Right renal pelvis (tissue), 4 donors: ENCODE measurements at regions not wholly inside any gene's neighbourhood (a gene's known extent, or its start where the extent isn't known, plus 50 kb on each side); places are given as distances from the start of the nearest gene placed in this dataset.
"Not testable (repeated sequence)": the region's sequence is repeated elsewhere in the genome, so short reads cannot be mapped to it uniquely, and the experiment has no call there.

Experiments used
- DNase-seq, 4 donors: peaks; one replicate each; pipeline ENCODE4 v3.0.0-alpha.2; 2013; ENCODE audit warnings: low read depth in 4 of 4, low spot score in 3 of 4, missing footprints in 1 of 4

DNA sequence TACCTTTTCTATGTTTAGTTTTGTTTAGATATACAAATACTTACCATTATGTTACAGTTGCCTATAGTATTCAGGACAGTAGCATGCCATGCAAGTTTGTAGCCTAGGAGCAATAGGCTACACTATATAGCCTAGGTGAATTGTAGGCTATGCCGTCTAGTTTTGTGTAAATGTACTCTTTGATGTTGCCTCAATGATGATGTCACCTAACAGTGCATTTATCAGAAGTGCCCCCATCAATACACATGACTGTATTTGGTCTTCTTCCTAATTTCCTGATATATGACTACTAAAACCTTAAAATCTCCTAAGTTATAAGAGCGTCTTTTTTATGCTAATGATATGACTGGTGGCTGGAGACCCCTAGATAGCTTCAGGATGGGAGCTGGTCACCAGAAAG is 394.4 kb upstream of the STXBP6 start:
- no peak for DNase-seq

DNA sequence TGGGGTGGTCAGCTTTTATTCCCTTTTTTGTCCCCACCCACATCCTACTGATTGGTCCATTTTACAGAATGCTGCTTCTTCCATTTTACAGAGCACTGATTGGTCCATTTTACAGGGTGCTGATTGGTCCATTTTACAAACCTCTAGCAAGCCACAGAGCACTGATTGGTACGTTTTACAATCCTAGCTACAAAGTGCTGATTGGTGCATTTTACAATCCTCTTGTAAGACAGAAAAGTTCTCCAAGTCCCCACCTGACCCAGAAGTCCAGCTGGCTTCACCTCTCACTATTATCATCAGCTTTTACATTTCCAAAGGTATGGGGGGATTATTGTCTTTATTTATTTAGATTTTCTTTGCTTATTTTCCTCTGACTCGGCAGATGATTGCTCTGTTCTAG is 390.4 kb upstream of the STXBP6 start:
- not testable (repeated sequence) for DNase-seq

DNA sequence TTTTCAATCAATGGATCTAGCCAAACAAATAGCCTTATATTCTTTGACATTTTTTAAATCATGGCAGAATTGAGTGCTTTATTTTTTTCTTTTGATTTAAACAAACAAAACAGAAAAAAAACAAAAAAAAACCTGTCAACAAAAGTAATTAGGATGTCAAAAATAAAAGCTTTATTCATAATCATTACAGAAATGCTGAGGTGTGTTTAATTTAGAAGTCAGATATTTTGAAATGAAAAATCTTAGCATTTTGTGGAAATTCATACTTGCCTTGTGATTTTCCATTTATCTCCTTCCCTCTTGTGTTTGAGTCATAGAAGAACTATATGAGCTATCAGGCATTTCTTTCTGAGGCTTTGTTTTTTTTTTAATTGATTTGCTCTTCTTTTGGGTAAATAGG is 387.0 kb upstream of the STXBP6 start:
- no peak for DNase-seq

DNA sequence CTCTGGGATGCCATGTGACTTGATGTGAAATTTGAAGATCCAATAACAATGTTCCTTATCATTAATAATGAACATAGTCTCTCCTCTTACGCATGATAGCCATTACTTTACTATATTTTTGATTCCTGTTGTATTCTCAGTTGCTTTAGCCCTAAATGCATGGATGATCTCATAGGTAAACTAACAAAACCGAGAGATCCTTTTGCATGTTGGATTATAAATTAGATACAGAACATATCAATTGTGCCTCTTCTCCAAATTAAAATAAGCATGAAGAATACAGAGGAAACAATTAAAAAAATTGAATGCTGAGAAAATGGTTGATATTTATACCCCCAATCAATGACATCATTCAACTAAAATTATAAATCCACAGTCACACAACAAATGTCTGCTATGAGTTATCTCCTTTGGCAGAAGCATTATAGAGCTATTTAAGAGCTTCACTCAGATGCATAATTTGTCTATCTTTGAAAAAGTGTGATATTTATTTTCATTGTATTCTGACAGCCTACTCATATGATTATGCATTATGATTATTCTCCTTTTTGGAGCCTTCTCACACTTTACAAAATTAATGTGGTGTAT is 386.4 kb upstream of the STXBP6 start:
- no peak for DNase-seq

DNA sequence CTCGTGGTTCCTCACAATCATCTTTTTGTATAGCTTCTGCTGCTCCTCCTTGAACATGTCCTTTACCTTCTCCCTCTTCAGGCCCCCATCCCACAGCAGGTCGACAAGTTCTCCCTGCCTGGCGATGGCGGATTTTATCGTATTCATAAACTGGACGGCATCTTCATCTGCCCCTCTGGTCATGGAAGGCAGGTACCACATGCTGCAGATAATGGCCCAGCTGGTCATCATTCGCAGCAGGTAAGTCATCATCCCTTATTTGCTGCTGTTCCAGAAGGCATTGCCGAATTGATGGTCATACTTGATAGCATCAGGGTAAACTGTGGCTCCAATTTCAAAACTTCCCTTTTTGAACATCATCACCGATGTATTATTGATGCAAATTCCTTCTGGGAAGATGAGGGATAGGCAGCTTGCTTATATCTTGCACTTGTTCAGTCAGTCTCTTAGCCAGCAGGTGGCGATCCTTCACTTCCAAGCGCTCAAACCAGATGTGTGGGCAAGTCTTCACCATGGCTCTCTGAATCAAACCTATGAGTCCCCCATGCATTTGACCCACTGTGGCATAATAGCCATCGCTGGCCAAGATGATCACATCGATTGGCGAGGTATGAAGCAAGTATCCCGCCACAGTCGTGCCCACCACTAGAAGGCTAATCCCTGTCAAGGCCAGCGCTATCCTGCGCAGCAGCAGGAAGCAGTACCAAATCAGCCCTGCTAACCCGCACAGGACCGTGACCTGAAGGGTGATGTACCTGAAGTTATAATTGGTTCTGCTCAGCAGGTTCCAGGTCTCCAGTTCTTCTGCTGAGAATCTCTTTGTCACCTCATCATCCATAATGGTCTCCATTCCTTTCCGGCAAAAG is 381.5 kb upstream of the STXBP6 start:
- DNase-seq, result peak in 3 of 4 donors; percentile 7 to 25 (median 14)

DNA sequence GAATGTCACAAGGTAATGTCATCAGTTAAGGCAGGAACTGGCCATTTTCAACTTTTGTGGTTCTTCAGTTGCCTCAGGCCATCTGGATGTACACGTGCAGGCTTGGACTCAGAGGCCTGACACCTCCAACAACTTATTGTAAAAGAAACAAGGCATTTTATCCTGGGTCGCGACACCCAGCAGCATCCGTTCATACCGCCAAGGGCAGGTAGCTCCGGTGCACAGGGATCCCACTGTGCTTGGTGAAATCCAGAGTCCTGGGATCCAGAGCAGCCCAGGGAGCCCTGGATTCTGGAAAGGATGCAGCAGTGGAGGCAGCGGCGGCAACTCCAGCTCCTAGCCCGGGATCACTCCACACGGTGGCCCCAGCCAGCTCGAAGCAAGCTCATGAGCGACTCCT is 380.9 kb upstream of the STXBP6 start:
- DNase-seq, result no peak

DNA sequence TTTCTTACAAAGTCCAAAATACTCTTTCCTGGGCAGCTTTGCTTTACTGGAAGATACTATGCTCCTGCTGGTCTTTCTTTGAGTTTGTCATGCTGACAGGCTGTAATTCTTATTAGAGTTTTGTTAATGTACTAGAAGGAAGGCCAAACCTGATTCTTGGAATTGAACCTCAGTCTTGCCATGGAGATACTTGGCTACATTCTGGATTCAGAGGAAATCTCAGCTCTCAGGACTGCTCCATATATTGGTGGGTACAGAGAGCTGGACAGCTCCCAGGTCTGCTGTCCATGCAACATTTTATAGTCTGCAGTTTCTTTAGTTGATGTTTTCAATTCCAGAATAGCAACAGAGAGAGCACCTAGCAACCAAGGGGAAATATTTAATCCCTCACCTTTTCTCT is 363.1 kb upstream of the STXBP6 start:
- no peak for DNase-seq

DNA sequence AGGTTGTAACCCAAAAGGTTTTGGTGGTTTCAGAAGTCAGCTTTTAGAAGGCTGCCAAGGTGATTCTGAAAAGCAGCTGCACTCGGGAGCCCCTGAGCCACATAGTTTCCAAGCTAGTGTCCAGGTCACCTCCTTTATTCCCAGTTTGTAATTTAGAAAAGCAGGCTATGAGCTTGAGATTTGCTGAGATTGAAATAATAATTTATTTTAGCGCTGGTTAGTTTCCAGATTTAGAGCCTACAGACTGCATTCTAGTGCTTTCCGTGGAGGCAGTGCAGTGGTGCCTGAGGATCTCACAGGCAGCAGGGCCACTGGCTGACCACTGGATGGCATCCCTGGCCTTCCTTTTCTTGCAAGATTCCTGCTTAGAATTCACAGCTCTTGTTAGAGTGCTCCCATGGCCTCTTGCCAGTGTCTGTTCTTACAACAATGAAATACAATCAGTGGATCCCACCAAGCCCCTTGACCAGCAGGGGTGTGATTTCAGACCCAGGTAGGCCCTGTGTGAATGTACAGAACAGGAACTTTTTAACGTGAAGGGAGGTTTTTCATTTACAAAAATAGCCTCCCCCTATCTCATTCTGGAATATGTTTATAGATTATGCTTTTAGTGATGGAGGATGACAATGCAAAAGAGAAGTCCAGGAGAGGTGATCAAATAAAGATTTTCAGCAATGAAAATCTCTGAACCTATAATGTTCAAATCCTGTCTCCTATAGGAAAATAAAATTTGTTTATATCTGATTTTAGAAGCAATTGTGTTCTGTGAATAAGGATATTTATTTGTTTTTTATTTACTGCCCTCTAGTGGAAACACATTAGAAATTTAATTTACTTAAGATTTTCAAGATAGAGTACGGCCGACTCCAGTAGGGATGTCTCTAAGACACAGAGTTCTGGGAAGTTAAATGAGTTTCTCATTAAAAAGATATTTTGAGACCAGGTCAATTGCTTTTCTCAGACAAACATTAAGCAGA is 362.1 kb upstream of the STXBP6 start:
- no peak for DNase-seq

DNA sequence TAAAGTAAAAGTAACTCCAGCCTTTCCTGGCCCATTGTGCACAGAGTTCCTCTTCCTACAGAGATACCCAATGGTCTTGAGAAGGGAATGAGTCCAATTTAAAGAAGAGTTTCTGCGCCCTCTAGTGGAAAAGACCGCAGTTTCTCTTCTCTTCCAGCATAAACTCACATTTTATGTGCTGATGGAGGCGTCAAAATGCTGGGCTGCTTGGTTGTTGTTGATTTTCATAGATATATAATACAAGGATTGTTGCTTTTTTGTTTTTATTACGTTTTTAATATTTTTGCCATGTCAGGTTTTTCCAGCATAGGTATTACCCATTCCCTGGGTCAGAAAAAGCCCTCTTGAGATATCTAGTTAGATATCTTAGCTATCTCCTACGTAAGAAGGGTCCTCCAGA is 356.9 kb upstream of the STXBP6 start:
- DNase-seq, result no peak

DNA sequence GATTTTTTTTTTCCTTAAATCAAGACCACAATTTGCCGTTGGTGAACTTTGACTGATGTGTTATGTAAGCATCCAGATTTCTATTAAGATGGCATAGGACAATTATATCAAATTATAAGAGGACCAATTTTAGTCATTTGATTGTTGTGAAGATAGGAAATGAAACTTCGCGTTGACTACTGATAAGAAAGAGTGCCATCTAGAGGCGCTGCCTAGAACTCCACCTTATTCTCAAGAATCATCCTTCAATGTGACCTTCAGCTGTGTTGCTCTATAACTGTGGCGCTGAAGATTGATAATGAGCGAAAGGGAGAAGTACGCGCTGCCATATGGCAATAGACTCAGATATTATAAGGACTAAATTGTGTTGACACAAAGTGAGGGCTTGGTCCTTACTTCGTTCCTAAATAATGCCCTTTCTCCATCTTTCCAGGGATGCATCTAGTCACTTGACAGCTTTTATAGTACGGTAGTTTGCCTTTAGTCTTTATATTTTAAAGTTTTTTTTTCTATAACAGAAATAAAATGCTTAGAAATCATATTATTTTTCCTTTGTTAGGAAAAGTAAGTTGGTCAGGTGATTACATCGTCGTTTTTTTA is 350.8 kb upstream of the STXBP6 start:
- peak in 3 of 4 donors; percentile 23 to 28 (median 27) for DNase-seq

DNA sequence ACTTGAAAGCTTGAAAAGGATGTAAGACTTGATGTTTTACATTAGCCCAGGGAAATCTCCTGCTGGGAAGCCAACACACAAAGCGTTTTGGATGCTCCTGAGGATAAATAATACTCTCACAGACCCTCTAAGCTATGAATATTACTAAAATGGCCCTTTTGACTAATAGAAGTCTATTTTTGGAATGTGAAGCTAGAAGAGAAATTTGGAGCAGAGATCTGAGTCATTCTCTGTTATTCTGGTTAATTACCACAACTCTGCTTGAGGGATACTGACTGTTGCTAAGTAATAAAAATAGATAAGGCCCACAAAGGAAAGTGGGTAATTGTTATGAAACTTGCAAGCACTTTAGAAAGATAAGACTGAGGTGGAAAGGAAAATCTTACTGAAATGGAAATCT is 346.2 kb upstream of the STXBP6 start:
- no peak for DNase-seq

DNA sequence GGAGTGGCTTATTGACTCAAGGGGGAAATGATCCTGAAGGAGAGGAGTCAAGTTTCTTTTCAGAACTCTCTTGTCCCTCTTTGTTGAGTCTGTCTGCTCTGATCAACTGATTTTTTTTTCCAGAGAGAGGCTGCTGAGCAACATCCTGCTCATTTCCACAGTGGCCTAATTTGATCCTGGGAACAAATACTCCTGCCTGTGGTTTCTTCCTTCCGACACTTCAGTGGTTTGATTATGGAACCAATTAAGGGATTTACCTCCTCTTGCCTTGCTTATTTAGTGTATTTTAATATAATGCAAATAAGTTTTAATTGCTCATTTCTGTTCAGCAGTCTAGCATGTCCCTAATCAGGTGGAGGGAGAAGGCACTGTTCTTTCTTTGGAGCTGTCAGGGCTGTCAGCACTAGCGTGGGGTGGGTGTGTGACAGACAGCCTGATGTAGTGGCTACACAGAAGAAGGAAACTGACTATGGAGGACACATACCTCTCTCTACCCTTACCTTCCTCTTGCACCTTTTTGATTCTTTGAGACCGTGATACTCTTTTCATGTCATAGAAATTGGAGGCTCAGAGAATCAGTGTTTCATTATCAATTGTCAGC is 344.9 kb upstream of the STXBP6 start:
- DNase-seq, result no peak

DNA sequence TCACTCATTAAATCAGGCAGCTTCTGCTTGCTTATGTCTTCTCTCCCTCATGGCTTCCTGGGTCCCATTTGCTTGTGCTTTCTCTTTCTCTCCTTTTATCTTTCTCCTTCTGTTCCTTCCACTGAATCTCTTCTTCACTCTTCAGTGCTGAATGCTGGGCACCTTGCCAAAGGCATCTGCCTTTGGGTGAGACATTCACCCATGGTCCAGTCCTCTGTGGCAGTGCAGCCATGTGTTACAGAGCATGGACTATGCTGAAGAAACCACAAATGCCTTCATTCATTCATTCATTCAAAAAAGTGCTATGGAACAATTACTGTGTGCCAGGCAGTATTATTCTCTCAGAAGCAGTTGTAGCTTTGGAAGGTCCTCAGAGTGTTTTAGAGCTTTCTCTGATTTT is 344.4 kb upstream of the STXBP6 start:
- no peak for DNase-seq

DNA sequence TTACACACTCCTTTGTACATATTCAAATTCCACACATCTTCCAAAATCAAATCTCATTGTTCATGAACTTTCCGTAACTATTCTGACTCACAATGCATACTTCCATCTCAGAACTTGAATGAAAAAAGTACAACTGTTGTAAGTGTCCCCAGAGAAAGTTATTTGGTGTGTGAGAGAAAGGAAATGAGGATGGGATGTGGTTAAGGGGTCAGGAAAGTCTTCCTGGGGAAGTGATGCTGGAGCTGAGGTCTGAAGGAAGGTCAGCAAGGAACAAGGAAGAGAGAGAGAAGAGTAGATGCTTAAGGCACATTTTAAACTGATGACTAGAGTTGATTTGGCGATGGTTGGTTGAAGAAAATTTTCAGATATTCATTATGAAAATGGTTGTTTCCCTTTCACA is 340.0 kb upstream of the STXBP6 start:
- no peak for DNase-seq

DNA sequence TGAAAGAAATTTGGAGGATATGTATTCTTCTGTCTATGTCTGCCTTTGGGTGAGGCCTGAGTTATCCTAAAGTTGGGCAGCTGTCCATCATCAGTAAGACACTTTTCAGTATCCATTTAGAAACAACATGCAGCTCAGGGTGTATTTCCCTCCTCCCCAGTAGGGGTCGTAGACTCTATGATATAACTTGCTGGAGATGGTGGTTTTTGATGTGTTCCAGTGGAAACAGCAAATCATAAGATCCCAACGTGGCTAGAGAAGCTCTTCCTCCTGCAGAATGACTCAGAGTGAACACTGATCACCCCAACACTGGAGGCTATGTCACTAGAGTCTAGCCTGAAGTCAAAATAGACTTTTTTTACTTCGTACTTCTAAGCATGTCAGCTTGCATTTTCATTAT is 331.6 kb upstream of the STXBP6 start:
- no peak for DNase-seq

DNA sequence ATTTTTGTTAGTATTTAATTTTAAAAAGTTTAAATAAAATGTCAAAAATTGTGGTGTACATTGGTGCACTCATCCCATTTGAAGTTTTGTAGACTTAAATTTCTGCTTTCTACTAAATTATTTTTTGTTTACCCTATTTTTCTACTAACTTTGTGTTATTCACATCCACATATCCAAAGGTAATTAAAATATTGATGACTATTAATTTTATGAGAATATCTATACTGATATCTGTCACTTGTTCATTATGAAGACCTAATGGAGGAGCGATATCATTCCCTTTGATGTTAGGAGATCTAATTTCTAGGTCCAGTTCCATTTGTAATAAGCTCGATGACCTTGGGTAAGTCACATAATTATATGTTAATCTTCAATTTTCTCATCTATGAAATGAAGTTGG is 325.7 kb upstream of the STXBP6 start:
- no peak for DNase-seq

DNA sequence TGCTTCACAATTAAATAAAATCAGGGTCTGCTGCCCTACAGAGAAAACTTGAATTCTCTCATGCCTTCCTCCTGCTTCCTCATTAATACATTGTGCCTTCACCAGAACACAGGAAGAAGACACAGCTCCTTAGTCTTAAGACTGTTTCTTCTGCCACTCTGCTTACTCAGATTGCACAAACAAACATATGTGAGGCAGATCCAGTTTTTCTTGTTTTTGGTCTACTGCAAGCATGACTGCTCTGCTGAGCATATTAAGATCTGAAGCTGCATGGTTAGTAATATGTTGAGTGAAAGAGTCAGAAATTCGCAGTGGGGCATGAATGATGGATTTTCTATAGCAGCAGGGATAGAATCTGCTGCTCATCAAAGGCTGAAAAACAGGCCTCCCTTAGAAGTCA is 321.1 kb upstream of the STXBP6 start:
- DNase-seq, result peak in 3 of 4 donors; percentile 12 to 28 (median 17)

DNA sequence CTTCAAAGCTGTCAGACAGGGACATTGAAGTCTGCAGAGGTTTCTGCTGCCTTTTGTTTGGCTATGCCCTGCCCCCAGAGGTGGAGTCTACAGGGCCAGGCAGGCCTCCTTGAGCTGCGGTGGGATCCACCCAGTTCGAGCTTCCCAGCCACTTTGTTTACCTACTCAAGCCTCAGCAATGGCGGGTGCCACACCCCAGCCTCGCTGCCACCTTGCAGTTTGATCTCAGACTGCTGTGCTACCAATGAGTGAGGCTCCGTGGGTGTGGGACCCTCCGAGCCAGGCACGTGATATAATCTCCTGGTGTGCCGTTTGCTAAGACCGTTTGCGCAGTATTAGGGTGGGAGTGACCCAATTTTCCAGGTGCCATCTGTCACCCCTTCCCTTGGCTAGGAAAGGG is 320.1 kb upstream of the STXBP6 start:
- not testable (repeated sequence) for DNase-seq

DNA sequence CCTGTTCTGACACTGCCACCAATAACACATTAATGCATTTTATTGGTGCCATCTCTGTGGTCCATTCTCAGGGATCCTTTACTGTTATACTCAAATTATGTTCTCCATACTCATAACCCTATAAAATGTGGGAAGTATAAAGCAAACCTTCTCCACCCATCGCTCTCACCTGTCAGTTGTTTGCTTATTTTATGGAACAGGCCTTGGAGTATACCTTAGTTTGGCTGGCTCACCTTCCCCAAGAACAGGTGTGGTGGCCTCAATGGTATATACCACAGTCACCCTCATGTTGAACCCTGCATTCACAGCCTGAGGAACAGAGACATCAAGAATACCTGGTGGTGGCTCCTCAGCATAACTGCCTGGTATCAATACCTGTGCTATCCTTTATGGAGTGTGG is 308.4 kb upstream of the STXBP6 start:
- no peak for DNase-seq

DNA sequence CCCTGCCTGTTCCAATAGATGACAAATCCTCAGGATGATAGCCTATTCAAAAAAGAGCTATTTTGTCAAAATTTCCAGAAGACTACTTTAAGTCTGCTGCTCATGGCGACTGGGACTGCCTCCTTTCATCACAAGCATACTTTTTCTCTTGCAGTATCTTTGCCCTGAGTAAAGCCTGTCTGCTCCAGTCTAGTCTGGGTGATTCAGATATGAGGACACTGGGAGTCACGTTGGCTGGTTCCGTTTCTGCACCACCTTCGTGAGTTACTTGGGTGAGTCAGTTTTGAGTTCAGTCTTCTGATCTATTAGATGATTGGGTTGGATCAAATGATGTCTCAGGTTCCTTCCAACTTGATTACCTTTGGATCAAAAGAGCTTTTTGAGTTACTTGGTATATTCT is 301.3 kb upstream of the STXBP6 start:
- DNase-seq, result no peak
